ENCODE measurements at regions not wholly inside any gene's neighbourhood (a gene's known extent, or its start where the extent isn't known, plus 50 kb on each side); places are given as distances from the start of the nearest gene placed in this dataset.

DNA sequence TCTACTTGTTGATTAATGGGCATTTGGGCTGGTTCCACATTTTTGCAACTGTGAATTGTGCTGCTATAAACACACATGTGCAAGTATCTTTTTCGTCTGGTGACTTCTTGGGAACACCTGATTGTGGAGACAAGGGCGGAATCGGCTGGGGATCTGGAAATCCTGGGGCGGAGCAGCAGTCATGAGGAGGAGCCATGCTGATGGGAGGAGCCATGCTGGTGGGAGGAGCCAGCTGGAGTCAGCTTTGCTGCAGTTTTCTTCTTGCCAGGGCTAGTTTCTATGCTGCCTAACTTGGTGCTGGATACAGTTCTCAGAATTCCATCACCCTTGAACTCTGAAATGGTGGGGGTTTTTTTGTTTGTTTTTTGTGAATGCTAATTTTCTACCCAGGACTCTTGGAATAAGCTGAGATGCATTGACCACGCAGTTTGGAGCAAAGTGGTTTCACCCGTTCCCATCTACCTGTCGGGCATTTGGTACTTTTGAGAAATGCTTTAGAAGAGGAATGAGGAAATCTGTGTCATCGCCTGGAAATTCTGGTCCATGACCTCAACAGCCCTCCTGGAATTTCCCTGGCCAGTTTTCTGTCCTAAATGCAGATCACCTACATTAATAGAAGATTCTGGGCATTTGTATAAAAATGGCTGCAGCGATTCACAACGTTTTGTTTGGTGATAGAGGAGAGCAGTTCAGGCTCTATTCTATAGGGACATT, 217.4 kb upstream of the ZFHX3 start:
- 54% methylated on average over 10 of the region's 10 CpGs for WGBS (ENCODE audit: low lambda C conversion rate)
- H3K36me3 ChIP-seq (replicated peaks in 1 of 2; ENCODE audit: control insufficient read depth in 1 of 2, insufficient read depth in 2 of 2, low read length in 1 of 2): no peaks in the 10 kb centered on the region
- peaks cover 0 to 6% of the 10 kb centered on the region in 2 experiments; a peak in 1 of 4 replicates for H3K4me1 ChIP-seq (ENCODE audit: control insufficient read depth in 1 of 2, insufficient read depth in 2 of 2, low read depth in 1 of 2, low read length in 1 of 2)
- H2AFZ ChIP-seq (ENCODE audit: low read depth): no peak overlapping the region
- H3K4me2 ChIP-seq: no peak overlapping the region
- ChIA-PET CTCF (no interaction called here), POLR2A (no interaction called here)
- no peak for DNase-seq
- H3K9ac ChIP-seq: no peak overlapping the region
- no peak overlapping the region for H3K27ac ChIP-seq (ENCODE audit: low read depth in 2 of 2, low read length in 1 of 2)
- no peak overlapping the region for H3K4me3 ChIP-seq (ENCODE audit: low read depth in 2 of 2, low read length in 1 of 2)
- H4K20me1 ChIP-seq (ENCODE audit: insufficient read depth): no peaks in the 10 kb centered on the region
- no peak for TF ChIP-seq MXI1 (IDR thresholded peaks at IDR 0.05; ENCODE audit: low read depth, low read length)
- TF ChIP-seq, protein P1, sequence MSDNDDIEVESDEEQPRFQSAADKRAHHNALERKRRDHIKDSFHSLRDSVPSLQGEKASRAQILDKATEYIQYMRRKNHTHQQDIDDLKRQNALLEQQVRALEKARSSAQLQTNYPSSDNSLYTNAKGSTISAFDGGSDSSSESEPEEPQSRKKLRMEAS (IDR thresholded peaks at IDR 0.05; ENCODE audit: low read depth): no peak
- TF ChIP-seq, protein P2, sequence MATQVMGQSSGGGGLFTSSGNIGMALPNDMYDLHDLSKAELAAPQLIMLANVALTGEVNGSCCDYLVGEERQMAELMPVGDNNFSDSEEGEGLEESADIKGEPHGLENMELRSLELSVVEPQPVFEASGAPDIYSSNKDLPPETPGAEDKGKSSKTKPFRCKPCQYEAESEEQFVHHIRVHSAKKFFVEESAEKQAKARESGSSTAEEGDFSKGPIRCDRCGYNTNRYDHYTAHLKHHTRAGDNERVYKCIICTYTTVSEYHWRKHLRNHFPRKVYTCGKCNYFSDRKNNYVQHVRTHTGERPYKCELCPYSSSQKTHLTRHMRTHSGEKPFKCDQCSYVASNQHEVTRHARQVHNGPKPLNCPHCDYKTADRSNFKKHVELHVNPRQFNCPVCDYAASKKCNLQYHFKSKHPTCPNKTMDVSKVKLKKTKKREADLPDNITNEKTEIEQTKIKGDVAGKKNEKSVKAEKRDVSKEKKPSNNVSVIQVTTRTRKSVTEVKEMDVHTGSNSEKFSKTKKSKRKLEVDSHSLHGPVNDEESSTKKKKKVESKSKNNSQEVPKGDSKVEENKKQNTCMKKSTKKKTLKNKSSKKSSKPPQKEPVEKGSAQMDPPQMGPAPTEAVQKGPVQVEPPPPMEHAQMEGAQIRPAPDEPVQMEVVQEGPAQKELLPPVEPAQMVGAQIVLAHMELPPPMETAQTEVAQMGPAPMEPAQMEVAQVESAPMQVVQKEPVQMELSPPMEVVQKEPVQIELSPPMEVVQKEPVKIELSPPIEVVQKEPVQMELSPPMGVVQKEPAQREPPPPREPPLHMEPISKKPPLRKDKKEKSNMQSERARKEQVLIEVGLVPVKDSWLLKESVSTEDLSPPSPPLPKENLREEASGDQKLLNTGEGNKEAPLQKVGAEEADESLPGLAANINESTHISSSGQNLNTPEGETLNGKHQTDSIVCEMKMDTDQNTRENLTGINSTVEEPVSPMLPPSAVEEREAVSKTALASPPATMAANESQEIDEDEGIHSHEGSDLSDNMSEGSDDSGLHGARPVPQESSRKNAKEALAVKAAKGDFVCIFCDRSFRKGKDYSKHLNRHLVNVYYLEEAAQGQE (IDR thresholded peaks at IDR 0.05; ENCODE audit: low read depth, low read length): no peak
- no peak for TF ChIP-seq EP300 (IDR thresholded peaks at IDR 0.05; ENCODE audit: borderline replicate concordance in 1 of 2, low read depth in 1 of 2, low read length in 1 of 2)
- no peak for TF ChIP-seq FOXM1 (IDR thresholded peaks at IDR 0.05; ENCODE audit: low read depth)
- TF ChIP-seq FOXJ3 (CRISPR knock-in tag; IDR thresholded peaks at IDR 0.05): no peak
- no peak for TF ChIP-seq EZH2phosphoT487 (IDR thresholded peaks at IDR 0.05; ENCODE audit: borderline replicate concordance, low read depth)
- TF ChIP-seq, protein P3, sequence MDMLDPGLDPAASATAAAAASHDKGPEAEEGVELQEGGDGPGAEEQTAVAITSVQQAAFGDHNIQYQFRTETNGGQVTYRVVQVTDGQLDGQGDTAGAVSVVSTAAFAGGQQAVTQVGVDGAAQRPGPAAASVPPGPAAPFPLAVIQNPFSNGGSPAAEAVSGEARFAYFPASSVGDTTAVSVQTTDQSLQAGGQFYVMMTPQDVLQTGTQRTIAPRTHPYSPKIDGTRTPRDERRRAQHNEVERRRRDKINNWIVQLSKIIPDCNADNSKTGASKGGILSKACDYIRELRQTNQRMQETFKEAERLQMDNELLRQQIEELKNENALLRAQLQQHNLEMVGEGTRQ (IDR thresholded peaks at IDR 0.05; ENCODE audit: borderline replicate concordance, low read depth, low read length): no peak
- TF ChIP-seq RCOR1 (IDR thresholded peaks at IDR 0.05; ENCODE audit: low read length): no peak
- TF ChIP-seq RXRA (IDR thresholded peaks at IDR 0.05; ENCODE audit: borderline replicate concordance, low read depth): no peak
- no peak for TF ChIP-seq JUND (IDR thresholded peaks at IDR 0.05)
- TF ChIP-seq, protein P4, sequence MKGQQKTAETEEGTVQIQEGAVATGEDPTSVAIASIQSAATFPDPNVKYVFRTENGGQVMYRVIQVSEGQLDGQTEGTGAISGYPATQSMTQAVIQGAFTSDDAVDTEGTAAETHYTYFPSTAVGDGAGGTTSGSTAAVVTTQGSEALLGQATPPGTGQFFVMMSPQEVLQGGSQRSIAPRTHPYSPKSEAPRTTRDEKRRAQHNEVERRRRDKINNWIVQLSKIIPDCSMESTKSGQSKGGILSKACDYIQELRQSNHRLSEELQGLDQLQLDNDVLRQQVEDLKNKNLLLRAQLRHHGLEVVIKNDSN (IDR thresholded peaks at IDR 0.05; ENCODE audit: borderline replicate concordance, low read depth): no peak
- TF ChIP-seq, protein P5, sequence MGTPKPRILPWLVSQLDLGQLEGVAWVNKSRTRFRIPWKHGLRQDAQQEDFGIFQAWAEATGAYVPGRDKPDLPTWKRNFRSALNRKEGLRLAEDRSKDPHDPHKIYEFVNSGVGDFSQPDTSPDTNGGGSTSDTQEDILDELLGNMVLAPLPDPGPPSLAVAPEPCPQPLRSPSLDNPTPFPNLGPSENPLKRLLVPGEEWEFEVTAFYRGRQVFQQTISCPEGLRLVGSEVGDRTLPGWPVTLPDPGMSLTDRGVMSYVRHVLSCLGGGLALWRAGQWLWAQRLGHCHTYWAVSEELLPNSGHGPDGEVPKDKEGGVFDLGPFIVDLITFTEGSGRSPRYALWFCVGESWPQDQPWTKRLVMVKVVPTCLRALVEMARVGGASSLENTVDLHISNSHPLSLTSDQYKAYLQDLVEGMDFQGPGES (IDR thresholded peaks at IDR 0.05; ENCODE audit: low read depth, low read length): no peak
- TF ChIP-seq, protein P6, sequence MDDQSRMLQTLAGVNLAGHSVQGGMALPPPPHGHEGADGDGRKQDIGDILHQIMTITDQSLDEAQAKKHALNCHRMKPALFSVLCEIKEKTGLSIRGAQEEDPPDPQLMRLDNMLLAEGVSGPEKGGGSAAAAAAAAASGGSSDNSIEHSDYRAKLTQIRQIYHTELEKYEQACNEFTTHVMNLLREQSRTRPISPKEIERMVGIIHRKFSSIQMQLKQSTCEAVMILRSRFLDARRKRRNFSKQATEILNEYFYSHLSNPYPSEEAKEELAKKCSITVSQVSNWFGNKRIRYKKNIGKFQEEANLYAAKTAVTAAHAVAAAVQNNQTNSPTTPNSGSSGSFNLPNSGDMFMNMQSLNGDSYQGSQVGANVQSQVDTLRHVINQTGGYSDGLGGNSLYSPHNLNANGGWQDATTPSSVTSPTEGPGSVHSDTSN (IDR thresholded peaks at IDR 0.05): no peak
- no peaks in the 10 kb centered on the region for H3K79me2 ChIP-seq (ENCODE audit: insufficient read depth)
- H3K27me3 ChIP-seq (ENCODE audit: insufficient read depth): no peaks in the 10 kb centered on the region
- no peaks in the 10 kb centered on the region for H3K9me3 ChIP-seq
- H3F3A ChIP-seq (replicated peaks; ENCODE audit: insufficient read depth): no peaks in the 10 kb centered on the region
- H3K9me2 ChIP-seq: no peaks in the 10 kb centered on the region

Measured in SK-N-SH (cell line).